ENCODE measurements at regions not wholly inside any gene's neighbourhood (a gene's known extent, or its start where the extent isn't known, plus 50 kb on each side); places are given as distances from the start of the nearest gene placed in this dataset.

DNA sequence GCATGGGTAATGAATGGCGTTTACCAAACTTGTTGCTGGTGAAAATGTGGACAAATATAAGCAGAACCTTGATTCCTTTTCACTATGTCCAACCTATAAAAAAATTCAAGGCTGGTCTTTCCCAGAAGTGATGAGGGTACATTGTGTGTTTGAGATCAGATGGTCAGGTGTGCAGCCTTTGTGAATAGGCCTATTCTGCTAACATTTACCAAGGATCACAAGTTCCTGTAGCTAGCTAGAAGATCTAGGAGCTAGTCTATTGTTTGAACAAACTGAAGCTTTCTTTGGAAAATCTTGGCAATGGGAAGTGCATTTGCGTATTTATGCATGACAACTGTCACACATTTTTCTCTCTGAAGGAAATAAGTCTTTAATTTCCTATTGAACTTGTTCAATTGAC, 489.6 kb downstream of the KLF5 start:
- no peaks in the 10 kb centered on the region for H3K27me3 ChIP-seq
- 71 to 84% (median 75%) methylated on average over 2 of the region's 2 CpGs for WGBS, 4 donors
- no peaks in the 10 kb centered on the region for H3K4me1 ChIP-seq (replicated peaks in 1 of 2)
- intact Hi-C loops (cut with DNase I), result no loop called here
- H3K9me3 ChIP-seq (replicated peaks in 1 of 3), result no peaks in the 10 kb centered on the region
- H3K4me3 ChIP-seq, result no peak overlapping the region
- H3K27ac ChIP-seq, result no peak overlapping the region
- no peak for DNase-seq
- H3K36me3 ChIP-seq (replicated peaks in 1 of 2), result no peaks in the 10 kb centered on the region
- TF ChIP-seq, protein P1, sequence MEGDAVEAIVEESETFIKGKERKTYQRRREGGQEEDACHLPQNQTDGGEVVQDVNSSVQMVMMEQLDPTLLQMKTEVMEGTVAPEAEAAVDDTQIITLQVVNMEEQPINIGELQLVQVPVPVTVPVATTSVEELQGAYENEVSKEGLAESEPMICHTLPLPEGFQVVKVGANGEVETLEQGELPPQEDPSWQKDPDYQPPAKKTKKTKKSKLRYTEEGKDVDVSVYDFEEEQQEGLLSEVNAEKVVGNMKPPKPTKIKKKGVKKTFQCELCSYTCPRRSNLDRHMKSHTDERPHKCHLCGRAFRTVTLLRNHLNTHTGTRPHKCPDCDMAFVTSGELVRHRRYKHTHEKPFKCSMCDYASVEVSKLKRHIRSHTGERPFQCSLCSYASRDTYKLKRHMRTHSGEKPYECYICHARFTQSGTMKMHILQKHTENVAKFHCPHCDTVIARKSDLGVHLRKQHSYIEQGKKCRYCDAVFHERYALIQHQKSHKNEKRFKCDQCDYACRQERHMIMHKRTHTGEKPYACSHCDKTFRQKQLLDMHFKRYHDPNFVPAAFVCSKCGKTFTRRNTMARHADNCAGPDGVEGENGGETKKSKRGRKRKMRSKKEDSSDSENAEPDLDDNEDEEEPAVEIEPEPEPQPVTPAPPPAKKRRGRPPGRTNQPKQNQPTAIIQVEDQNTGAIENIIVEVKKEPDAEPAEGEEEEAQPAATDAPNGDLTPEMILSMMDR (IDR thresholded peaks at IDR 0.05), result no peak
- no peak for TF ChIP-seq POLR2A (IDR thresholded peaks at IDR 0.05)

GRCh38 chr13:73547239-73547638, 488.4 kb downstream of the KLF5 start:
- Histone ChIP-seq H3K4me1 (replicated peaks in 1 of 2) (no peaks in the 10 kb centered on the region), H3K4me3 (no peak overlapping the region), H3K27me3 (no peaks in the 10 kb centered on the region), H3K36me3 (replicated peaks in 1 of 2) (no peaks in the 10 kb centered on the region), H3K9me3 (replicated peaks in 1 of 3) (no peaks in the 10 kb centered on the region), H3K27ac (no peak overlapping the region)
- 45 to 58% (median 51%) methylated on average over 1 of the region's 1 CpG for WGBS, 4 donors
- intact Hi-C loops (cut with DNase I), result no loop called here
- DNase-seq, result no peak
- TF ChIP-seq POLR2A (IDR thresholded peaks at IDR 0.05), result no peak
- TF ChIP-seq, protein P1 (IDR thresholded peaks at IDR 0.05), result no peak

DNA sequence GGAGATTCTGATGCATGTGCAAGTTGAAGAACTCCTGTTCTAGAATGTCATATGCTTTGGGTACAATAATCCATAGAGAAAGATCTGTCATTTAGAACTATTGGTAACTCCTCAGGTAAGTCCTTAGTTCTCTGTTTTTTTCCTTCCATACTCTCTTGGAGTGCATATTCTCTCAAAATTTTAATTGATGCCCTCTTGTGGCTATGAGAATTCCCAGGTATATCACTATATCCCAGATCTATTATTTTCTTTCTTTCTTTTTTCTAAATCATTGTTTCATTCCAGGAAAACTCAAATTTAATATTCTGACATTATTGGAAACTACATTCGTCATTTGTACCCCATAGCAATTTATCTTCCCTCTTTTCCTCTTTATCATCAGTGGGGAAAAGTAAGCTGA, 485.4 kb downstream of the KLF5 start:
- H3K27ac ChIP-seq, result no peak overlapping the region

DNA sequence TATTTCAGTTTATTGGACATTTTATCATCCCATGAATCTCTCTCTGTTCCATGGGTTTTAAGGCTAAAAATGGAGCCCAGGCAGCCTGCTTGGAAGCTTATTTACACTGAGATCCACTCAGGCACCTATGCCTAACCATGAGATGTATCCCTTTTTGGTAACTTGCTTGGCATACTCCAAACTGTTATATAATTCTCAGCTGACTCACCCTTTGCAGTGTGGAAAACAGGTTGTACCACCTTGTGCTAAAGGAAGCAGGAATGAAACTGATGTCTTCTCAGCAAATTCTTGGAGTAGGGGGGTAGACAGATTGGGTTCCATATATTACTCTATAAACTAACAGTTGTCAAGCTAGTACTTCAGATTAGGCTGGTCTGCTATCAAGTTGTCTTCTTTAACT, 483.6 kb downstream of the KLF5 start:
- H3K27me3 ChIP-seq, result no peaks in the 10 kb centered on the region
- H3K9me3 ChIP-seq (replicated peaks in 1 of 3), result no peaks in the 10 kb centered on the region
- no peaks in the 10 kb centered on the region for H3K36me3 ChIP-seq (replicated peaks in 1 of 2)
- intact Hi-C loops (cut with DNase I), result no loop called here
- DNase-seq, result no peak
- H3K4me3 ChIP-seq, result no peak overlapping the region
- H3K27ac ChIP-seq, result no peak overlapping the region
- no peaks in the 10 kb centered on the region for H3K4me1 ChIP-seq (replicated peaks in 1 of 2)
- TF ChIP-seq, protein P1 (IDR thresholded peaks at IDR 0.05), result no peak
- TF ChIP-seq POLR2A (IDR thresholded peaks at IDR 0.05), result no peak

More for the DNA sequence above, 485.4 kb downstream of the KLF5 start:
- no peak for TF ChIP-seq POLR2A (IDR thresholded peaks at IDR 0.05)
- TF ChIP-seq, protein P1 (IDR thresholded peaks at IDR 0.05), result no peak
- Histone ChIP-seq H3K36me3 (replicated peaks in 1 of 2) (no peaks in the 10 kb centered on the region), H3K9me3 (replicated peaks in 1 of 3) (no peaks in the 10 kb centered on the region), H3K27me3 (no peaks in the 10 kb centered on the region), H3K4me3 (no peak overlapping the region), H3K4me1 (replicated peaks in 1 of 2) (no peaks in the 10 kb centered on the region)
- no peak for DNase-seq
- WGBS, 4 donors, result 63 to 80% (median 70%) methylated on average over 1 of the region's 1 CpG
- intact Hi-C loops (cut with DNase I), result no loop called here
